SK-N-SH (cell line): ENCODE measurements at regions not wholly inside any gene's neighbourhood (a gene's known extent, or its start where the extent isn't known, plus 50 kb on each side); places are given as distances from the start of the nearest gene placed in this dataset.

ENCODE experiments used
- CTCF ChIA-PET: fragments of 300-600, 350-600 bp; formaldehyde crosslinking; extraction: SDS; loops from one replicate; lab custom pipeline; 2021; lab: Yijun Ruan, JAX
- POLR2A ChIA-PET: fragments of 350-600 bp; sonication (Branson Sonifier 250); formaldehyde crosslinking; extraction: SDS; loops from one replicate; lab custom pipeline; 2020; ENCODE audit warnings: antibody characterized with exemption, inconsistent platforms; lab: Yijun Ruan, JAX
- DNase-seq: peaks from one replicate; pipeline ENCODE4 v3.0.0; 2012
- H2AFZ ChIP-seq: fragments of 200-600 bp; sonication (generic); 2 replicates; pipeline ENCODE4 v1.8.1; 2016; ENCODE audit warnings: antibody characterized with exemption, mild to moderate bottlenecking, low read depth
- H3F3A ChIP-seq: fragments of 200-600 bp; sonication (generic); replicated peaks from 2 replicates; pipeline ENCODE3; 2016; ENCODE audit warnings: antibody characterized with exemption, mild to moderate bottlenecking; ENCODE audit not compliant: insufficient read depth
- H3K27ac ChIP-seq, 2 experiments: fragments of 200-500 bp in 1 of 2; fragments of 200-600 bp in 1 of 2; sonication (Bioruptor generic) in 1 of 2; sonication (generic), shearing (Covaris generic) in 1 of 2; 2 replicates each; pipeline versions ENCODE4 v1.5.1 to v1.6.1; 2014 to 2016; ENCODE audit warnings: low read depth in 2 of 2, inconsistent platforms in 1 of 2, low read length in 1 of 2, mild to moderate bottlenecking in 1 of 2, mixed read lengths in 1 of 2
- H3K27me3 ChIP-seq: fragments of 200-600 bp; sonication (generic), shearing (Covaris generic); 2 replicates; pipeline ENCODE4 v1.6.1; 2016; ENCODE audit warnings: mixed run types; ENCODE audit not compliant: insufficient read depth
- H3K36me3 ChIP-seq, 2 experiments: fragments of 200-500 bp in 1 of 2; fragments of 200-600 bp in 1 of 2; sonication (Bioruptor generic) in 1 of 2; sonication (generic) in 1 of 2; replicated peaks in 1 of 2; 2 replicates each; pipeline versions ENCODE3 to v1.5.1; 2014 to 2016; ENCODE audit warnings: low read length in 1 of 2, mild to moderate bottlenecking in 1 of 2; ENCODE audit not compliant: insufficient read depth in 2 of 2, control insufficient read depth in 1 of 2
- H3K4me1 ChIP-seq, 2 experiments: fragments of 200-500 bp in 1 of 2; fragments of 200-600 bp in 1 of 2; sonication (Bioruptor generic) in 1 of 2; sonication (generic), shearing (Covaris generic) in 1 of 2; 2 replicates each; pipeline versions ENCODE4 v1.5.1 to v1.6.1; 2014 to 2016; ENCODE audit warnings: low read depth in 1 of 2, low read length in 1 of 2, mixed run types in 1 of 2; ENCODE audit not compliant: insufficient read depth in 2 of 2, control insufficient read depth in 1 of 2
- H3K4me2 ChIP-seq: fragments of 200-600 bp; sonication (generic), shearing (Covaris generic); 2 replicates; pipeline ENCODE4 v1.6.1; 2017; ENCODE audit warnings: mixed run types
- H3K4me3 ChIP-seq, 2 experiments: fragments of 200-500 bp in 1 of 2; fragments of 200-600 bp in 1 of 2; sonication (Bioruptor generic) in 1 of 2; sonication (generic), shearing (Covaris generic) in 1 of 2; 2 replicates each; pipeline versions ENCODE4 v1.5.1 to v1.8.1; 2014 to 2016; ENCODE audit warnings: low read depth in 2 of 2, inconsistent platforms in 1 of 2, low read length in 1 of 2, mild to moderate bottlenecking in 1 of 2, mixed read lengths in 1 of 2, moderate library complexity in 1 of 2
- H3K79me2 ChIP-seq: fragments of 200-600 bp; sonication (generic); 2 replicates; pipeline ENCODE4 v1.8.1; 2017; ENCODE audit warnings: mild to moderate bottlenecking; ENCODE audit not compliant: insufficient read depth
- H3K9ac ChIP-seq: fragments of 200-600 bp; sonication (generic); 2 replicates; pipeline ENCODE4 v1.6.1; 2017; ENCODE audit warnings: mixed run types
- H3K9me2 ChIP-seq: fragments of 200-600 bp; sonication (generic); 2 replicates; pipeline ENCODE4 v1.6.1; 2017; ENCODE audit warnings: mixed run types
- H3K9me3 ChIP-seq: fragments of 200-600 bp; sonication (generic); 2 replicates; pipeline ENCODE4 v1.6.1; 2017; ENCODE audit warnings: mixed run types, mild to moderate bottlenecking, moderate library complexity
- H4K20me1 ChIP-seq: fragments of 200-600 bp; sonication (generic); 2 replicates; pipeline ENCODE4 v1.6.1; 2017; ENCODE audit warnings: mild to moderate bottlenecking, mixed run types; ENCODE audit not compliant: insufficient read depth
- CHD2 ChIP-seq: fragments of 150-350 bp; IDR thresholded peaks from 2 replicates; pipeline ENCODE4 v1.6.1; 2018; ENCODE audit warnings: low read length; ENCODE audit not compliant: partially characterized antibody
- EP300 ChIP-seq, 2 experiments: IDR thresholded peaks; 2 replicates each; pipeline versions ENCODE4 v1.4.0 to v1.6.1; 2012; ENCODE audit warnings: borderline replicate concordance in 1 of 2, low read depth in 1 of 2, low read length in 1 of 2
- EZH2phosphoT487 ChIP-seq: fragments of 200-600 bp; sonication (generic); IDR thresholded peaks from 2 replicates; pipeline ENCODE4 v1.6.1; 2017; ENCODE audit warnings: low read depth, mixed run types, mild to moderate bottlenecking, antibody characterized with exemption, moderate library complexity, borderline replicate concordance
- FOSL2 ChIP-seq: IDR thresholded peaks from 2 replicates; pipeline ENCODE4 v1.4.0; 2012; ENCODE audit warnings: low read depth, mild to moderate bottlenecking, moderate library complexity, borderline replicate concordance
- FOXM1 ChIP-seq: IDR thresholded peaks from 2 replicates; pipeline ENCODE4 v1.4.0; 2012; ENCODE audit warnings: low read depth, mild to moderate bottlenecking
- GABPA ChIP-seq: IDR thresholded peaks from 2 replicates; pipeline ENCODE4 v1.4.0; 2012; ENCODE audit warnings: low read depth, mild to moderate bottlenecking
- GATA2 ChIP-seq: sonication (generic); formaldehyde crosslinking; IDR thresholded peaks from 2 replicates; pipeline ENCODE4 v1.5.0; 2020; ENCODE audit warnings: mild to moderate bottlenecking, missing genetic modification reagents
- MEF2A ChIP-seq: IDR thresholded peaks from 2 replicates; pipeline ENCODE4 v1.4.0; 2012; ENCODE audit warnings: low read depth, borderline replicate concordance
- MXI1 ChIP-seq: IDR thresholded peaks from 2 replicates; pipeline ENCODE4 v1.6.1; 2012; ENCODE audit warnings: mild to moderate bottlenecking, low read depth, low read length, improper control_type of control experiment
- NFIC ChIP-seq: IDR thresholded peaks from 2 replicates; pipeline ENCODE4 v1.4.0; 2012; ENCODE audit warnings: borderline replicate concordance
- NRF1 ChIP-seq: IDR thresholded peaks from 2 replicates; pipeline ENCODE4 v1.6.1; 2012; ENCODE audit warnings: low read depth, mild to moderate bottlenecking, low read length
- RAD21 ChIP-seq: IDR thresholded peaks from 2 replicates; pipeline ENCODE4 v1.6.1; 2012; ENCODE audit warnings: mild to moderate bottlenecking, low read length
- RCOR1 ChIP-seq: fragments of 150-350 bp; IDR thresholded peaks from 2 replicates; pipeline ENCODE4 v1.6.1; 2017; ENCODE audit warnings: antibody characterized with exemption, low read length
- RXRA ChIP-seq: IDR thresholded peaks from 2 replicates; pipeline ENCODE4 v1.4.0; 2012; ENCODE audit warnings: low read depth, mild to moderate bottlenecking, borderline replicate concordance
- SMC3 ChIP-seq: IDR thresholded peaks from 2 replicates; pipeline ENCODE4 v1.6.1; 2012; ENCODE audit warnings: low read depth, low read length, improper control_type of control experiment
- TEAD4 ChIP-seq: IDR thresholded peaks from 2 replicates; pipeline ENCODE4 v1.4.0; 2012; ENCODE audit warnings: mild to moderate bottlenecking, borderline replicate concordance; ENCODE audit not compliant: insufficient read depth
- YY1 ChIP-seq: IDR thresholded peaks from 2 replicates; pipeline ENCODE4 v1.4.0; 2012; ENCODE audit warnings: low read depth, mild to moderate bottlenecking
- WGBS: methylation state at CpG from one replicate; pipeline ENCODE4 v1.1.6; 2017; ENCODE audit warnings: low lambda C conversion rate; 5-methylcytosine and 5-hydroxymethylcytosine counted together
- TF ChIP-seq, protein P1 (sequence below): IDR thresholded peaks from 2 replicates; pipeline ENCODE4; 2012
- TF ChIP-seq, protein P2 (sequence below): IDR thresholded peaks from 2 replicates; pipeline ENCODE4 v1.6.1; 2012; ENCODE audit warnings: mild to moderate bottlenecking, low read depth, low read length, moderate library complexity
- TF ChIP-seq, protein P3 (sequence below): IDR thresholded peaks from 2 replicates; pipeline ENCODE4 v1.4.0; 2012; ENCODE audit warnings: low read depth, borderline replicate concordance
- TF ChIP-seq, protein P4 (sequence below): fragments of 150-350 bp; IDR thresholded peaks from 2 replicates; pipeline ENCODE4 v1.6.1; 2017; ENCODE audit warnings: antibody characterized with exemption, low read length, low read depth, borderline replicate concordance

DNA sequence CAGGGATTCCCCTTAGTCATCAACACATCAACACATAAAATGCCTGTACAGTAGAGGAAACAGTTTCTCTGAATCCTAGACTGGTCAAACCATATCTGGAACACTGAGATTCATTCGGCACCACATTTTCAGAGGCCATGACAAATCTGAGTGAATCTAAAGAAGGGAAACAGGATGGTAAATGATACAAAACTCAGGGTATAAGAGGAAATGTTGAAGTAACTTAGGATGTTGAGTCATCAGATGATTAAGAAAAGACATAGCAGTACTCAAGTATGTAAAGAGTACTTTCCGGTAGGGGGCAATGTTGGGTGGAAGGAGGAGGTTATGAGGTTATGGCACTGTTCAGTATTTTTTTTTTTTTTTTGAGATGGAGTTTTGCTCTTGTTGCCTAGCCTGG lies 358.5 kb upstream of the PMFBP1 start (continued):
- TF ChIP-seq FOXM1 (no peak), GATA2 (no peak), NFIC (no peak), RXRA (no peak), FOSL2 (peak; percentile 58; the same call in 1 of the 2 replicates), NRF1 (no peak), MXI1 (no peak), GABPA (no peak)
- TF ChIP-seq, protein P1, sequence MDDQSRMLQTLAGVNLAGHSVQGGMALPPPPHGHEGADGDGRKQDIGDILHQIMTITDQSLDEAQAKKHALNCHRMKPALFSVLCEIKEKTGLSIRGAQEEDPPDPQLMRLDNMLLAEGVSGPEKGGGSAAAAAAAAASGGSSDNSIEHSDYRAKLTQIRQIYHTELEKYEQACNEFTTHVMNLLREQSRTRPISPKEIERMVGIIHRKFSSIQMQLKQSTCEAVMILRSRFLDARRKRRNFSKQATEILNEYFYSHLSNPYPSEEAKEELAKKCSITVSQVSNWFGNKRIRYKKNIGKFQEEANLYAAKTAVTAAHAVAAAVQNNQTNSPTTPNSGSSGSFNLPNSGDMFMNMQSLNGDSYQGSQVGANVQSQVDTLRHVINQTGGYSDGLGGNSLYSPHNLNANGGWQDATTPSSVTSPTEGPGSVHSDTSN, result no peak

DNA sequence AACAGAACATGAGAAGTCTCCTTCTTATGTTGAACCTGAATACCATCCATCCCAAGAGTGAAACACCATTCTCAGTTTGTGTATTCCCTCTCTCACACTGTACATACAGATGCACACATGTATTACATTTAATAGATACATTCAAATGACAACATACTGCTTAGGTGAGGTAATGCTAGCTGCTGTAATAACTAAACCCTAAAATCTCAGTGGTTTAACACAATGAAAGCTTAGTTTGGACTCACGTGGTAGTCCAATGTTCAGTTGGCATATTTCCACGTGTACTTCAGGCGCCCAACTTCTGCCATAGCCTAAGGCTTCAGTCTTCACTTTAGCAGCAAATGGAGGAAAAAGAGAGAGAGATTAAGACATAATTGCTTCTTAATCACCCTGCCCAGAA lies 351.1 kb upstream of the PMFBP1 start:
- no peak overlapping the region for H3K4me3 ChIP-seq
- no peaks in the 10 kb centered on the region for H3K27me3 ChIP-seq
- no peak overlapping the region for H2AFZ ChIP-seq
- H3K9me3 ChIP-seq, result no peaks in the 10 kb centered on the region
- H3K36me3 ChIP-seq, result no peaks in the 10 kb centered on the region
- H3K4me1 ChIP-seq, result no peaks in the 10 kb centered on the region
- CTCF ChIA-PET, result no interaction called here
- no peaks in the 10 kb centered on the region for H3K79me2 ChIP-seq
- DNase-seq, result no peak
- H3K4me2 ChIP-seq, result no peak overlapping the region
- no peak overlapping the region for H3K27ac ChIP-seq
- no peak overlapping the region for H3K9ac ChIP-seq
- TF ChIP-seq FOSL2 (no peak), YY1 (no peak), EZH2phosphoT487 (no peak), SMC3 (no peak), FOXM1 (no peak), CHD2 (no peak), MEF2A (no peak), RAD21 (no peak), EP300 (IDR thresholded peaks at IDR 0.05; ENCODE audit: borderline replicate concordance in 1 of 2, low read depth in 1 of 2, low read length in 1 of 2) (no peak), GABPA (no peak), NFIC (no peak), RCOR1 (no peak), TEAD4 (no peak), RXRA (no peak)
- TF ChIP-seq, protein P2, sequence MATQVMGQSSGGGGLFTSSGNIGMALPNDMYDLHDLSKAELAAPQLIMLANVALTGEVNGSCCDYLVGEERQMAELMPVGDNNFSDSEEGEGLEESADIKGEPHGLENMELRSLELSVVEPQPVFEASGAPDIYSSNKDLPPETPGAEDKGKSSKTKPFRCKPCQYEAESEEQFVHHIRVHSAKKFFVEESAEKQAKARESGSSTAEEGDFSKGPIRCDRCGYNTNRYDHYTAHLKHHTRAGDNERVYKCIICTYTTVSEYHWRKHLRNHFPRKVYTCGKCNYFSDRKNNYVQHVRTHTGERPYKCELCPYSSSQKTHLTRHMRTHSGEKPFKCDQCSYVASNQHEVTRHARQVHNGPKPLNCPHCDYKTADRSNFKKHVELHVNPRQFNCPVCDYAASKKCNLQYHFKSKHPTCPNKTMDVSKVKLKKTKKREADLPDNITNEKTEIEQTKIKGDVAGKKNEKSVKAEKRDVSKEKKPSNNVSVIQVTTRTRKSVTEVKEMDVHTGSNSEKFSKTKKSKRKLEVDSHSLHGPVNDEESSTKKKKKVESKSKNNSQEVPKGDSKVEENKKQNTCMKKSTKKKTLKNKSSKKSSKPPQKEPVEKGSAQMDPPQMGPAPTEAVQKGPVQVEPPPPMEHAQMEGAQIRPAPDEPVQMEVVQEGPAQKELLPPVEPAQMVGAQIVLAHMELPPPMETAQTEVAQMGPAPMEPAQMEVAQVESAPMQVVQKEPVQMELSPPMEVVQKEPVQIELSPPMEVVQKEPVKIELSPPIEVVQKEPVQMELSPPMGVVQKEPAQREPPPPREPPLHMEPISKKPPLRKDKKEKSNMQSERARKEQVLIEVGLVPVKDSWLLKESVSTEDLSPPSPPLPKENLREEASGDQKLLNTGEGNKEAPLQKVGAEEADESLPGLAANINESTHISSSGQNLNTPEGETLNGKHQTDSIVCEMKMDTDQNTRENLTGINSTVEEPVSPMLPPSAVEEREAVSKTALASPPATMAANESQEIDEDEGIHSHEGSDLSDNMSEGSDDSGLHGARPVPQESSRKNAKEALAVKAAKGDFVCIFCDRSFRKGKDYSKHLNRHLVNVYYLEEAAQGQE, result no peak
- TF ChIP-seq, protein P3, sequence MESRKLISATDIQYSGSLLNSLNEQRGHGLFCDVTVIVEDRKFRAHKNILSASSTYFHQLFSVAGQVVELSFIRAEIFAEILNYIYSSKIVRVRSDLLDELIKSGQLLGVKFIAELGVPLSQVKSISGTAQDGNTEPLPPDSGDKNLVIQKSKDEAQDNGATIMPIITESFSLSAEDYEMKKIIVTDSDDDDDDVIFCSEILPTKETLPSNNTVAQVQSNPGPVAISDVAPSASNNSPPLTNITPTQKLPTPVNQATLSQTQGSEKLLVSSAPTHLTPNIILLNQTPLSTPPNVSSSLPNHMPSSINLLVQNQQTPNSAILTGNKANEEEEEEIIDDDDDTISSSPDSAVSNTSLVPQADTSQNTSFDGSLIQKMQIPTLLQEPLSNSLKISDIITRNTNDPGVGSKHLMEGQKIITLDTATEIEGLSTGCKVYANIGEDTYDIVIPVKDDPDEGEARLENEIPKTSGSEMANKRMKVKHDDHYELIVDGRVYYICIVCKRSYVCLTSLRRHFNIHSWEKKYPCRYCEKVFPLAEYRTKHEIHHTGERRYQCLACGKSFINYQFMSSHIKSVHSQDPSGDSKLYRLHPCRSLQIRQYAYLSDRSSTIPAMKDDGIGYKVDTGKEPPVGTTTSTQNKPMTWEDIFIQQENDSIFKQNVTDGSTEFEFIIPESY, result no peak
- TF ChIP-seq, protein P4, sequence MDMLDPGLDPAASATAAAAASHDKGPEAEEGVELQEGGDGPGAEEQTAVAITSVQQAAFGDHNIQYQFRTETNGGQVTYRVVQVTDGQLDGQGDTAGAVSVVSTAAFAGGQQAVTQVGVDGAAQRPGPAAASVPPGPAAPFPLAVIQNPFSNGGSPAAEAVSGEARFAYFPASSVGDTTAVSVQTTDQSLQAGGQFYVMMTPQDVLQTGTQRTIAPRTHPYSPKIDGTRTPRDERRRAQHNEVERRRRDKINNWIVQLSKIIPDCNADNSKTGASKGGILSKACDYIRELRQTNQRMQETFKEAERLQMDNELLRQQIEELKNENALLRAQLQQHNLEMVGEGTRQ, result no peak
- TF ChIP-seq, all 33 proteins: peak for 0
- H3K9me2 ChIP-seq, result no peaks in the 10 kb centered on the region
- no peaks in the 10 kb centered on the region for H4K20me1 ChIP-seq
- WGBS, result 92% methylated on average over 3 of the region's 3 CpGs
- POLR2A ChIA-PET, result no interaction called here
- H3F3A ChIP-seq, result no peaks in the 10 kb centered on the region
